NCI-H524 (cell line): ENCODE measurements at regions not wholly inside any gene's neighbourhood (a gene's known extent, or its start where the extent isn't known, plus 50 kb on each side); places are given as distances from the start of the nearest gene placed in this dataset.
"Not testable (repeated sequence)": the region's sequence is repeated elsewhere in the genome, so short reads cannot be mapped to it uniquely, and the experiment has no call there.

Experiments
- DNase-seq, 2 experiments: peaks; one replicate each; lab custom pipeline; 2025; lab: John Stamatoyannopoulos, UW

GRCh38 chr6:18527836-18528743, 140.9 kb downstream of the RNF144B start:
- DNase-seq = peak in 1 of 2 experiments; percentile 34

GRCh38 chr6:18530201-18530600, 143.1 kb downstream of the RNF144B start:
- no peak for DNase-seq

- DNase-seq = no peak
Observed at GRCh38 chr6:18532139-18532538, 145.0 kb downstream of the RNF144B start.

- DNase-seq = no peak
Observed at GRCh38 chr6:18533793-18534192, 146.6 kb downstream of the RNF144B start.

- no peak for DNase-seq
Observed at GRCh38 chr6:18536591-18537055, 149.5 kb downstream of the RNF144B start.

GRCh38 chr6:18538315-18538714, 151.2 kb downstream of the RNF144B start:
- no peak for DNase-seq

GRCh38 chr6:18543051-18543450, 155.9 kb downstream of the RNF144B start:
- no peak for DNase-seq

- DNase-seq = not testable (repeated sequence)
Observed at GRCh38 chr6:18545142-18545541, 158.0 kb downstream of the RNF144B start.

GRCh38 chr6:18545726-18546125, 158.6 kb downstream of the RNF144B start:
- no peak for DNase-seq

- no peak for DNase-seq
Observed at GRCh38 chr6:18550119-18550518, 163.0 kb downstream of the RNF144B start.

GRCh38 chr6:18551228-18551627, 164.1 kb downstream of the RNF144B start:
- no peak for DNase-seq

- no peak for DNase-seq
Observed at GRCh38 chr6:18555750-18556149, 168.6 kb downstream of the RNF144B start.

- peak in 1 of 2 experiments; percentile 8 for DNase-seq
Observed at GRCh38 chr6:18561037-18561750, 174.0 kb downstream of the RNF144B start.

- DNase-seq = no peak
Observed at GRCh38 chr6:18562726-18563125, 175.6 kb downstream of the RNF144B start.

- no peak for DNase-seq
Observed at GRCh38 chr6:18564775-18565174, 177.6 kb downstream of the RNF144B start.

GRCh38 chr6:18565231-18565630, 178.1 kb downstream of the RNF144B start:
- DNase-seq = no peak

GRCh38 chr6:18567380-18567779, 180.2 kb downstream of the RNF144B start:
- DNase-seq = no peak

GRCh38 chr6:18577491-18577890, 190.3 kb downstream of the RNF144B start:
- no peak for DNase-seq

- DNase-seq = no peak
Observed at GRCh38 chr6:18579166-18579565, 192.0 kb downstream of the RNF144B start.

GRCh38 chr6:18579869-18580268, 192.7 kb downstream of the RNF144B start:
- peak in 1 of 2 experiments; percentile 3 for DNase-seq

GRCh38 chr6:18584372-18584771, 197.2 kb downstream of the RNF144B start:
- DNase-seq = no peak

GRCh38 chr6:18585032-18585573, 198.0 kb downstream of the RNF144B start:
- no peak for DNase-seq

- DNase-seq = no peak
Observed at GRCh38 chr6:18586133-18586532, 199.0 kb downstream of the RNF144B start.
